CD4-positive, alpha-beta T cell treated with Interleukin-4 for 4 hours (primary cell): ENCODE measurements at regions not wholly inside any gene's neighbourhood (a gene's known extent, or its start where the extent isn't known, plus 50 kb on each side); places are given as distances from the start of the nearest gene placed in this dataset.

Experiments used
- DNase-seq: peaks from one replicate; pipeline ENCODE4 v3.0.0-alpha.2; 2020

DNA sequence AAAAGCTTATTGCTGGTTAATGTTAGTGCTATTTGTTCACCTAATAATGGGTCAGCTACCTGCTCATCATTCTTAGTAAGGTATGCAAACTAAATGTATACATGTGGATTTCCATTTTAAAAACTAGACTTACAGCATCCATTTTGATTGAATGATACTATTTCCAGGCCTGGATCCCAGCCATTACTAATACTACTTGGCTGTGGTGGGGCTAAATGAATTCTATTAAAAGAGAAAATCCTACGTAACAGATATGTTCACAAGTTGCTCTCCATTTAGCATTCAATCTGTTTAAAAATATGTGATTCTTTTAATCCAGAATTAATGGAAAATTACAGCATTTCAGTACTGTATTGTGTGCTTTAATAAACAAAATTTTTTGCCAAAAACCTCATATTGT, 169.4 kb upstream of the MIR17HG start:
- DNase-seq: no peak

DNA sequence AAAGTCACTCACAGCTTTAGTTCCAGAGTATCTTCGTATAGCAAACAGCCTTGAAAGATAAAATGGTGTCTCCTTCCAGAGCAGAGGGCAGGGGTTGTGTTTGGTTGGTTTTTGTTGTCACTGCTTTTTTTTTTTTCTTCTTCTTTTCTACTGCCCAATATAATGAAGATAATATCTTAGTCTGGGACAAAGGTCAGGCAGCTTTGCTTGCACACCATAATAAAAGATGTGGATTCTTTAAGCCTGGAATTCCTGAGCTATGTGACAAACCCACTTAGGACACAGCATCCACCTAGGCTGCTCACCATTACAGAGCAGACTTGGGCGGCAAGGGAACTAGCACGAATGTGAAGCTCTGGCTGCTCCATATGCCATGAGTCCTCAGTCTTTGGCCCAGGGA, 165.6 kb upstream of the MIR17HG start:
- DNase-seq: no peak

DNA sequence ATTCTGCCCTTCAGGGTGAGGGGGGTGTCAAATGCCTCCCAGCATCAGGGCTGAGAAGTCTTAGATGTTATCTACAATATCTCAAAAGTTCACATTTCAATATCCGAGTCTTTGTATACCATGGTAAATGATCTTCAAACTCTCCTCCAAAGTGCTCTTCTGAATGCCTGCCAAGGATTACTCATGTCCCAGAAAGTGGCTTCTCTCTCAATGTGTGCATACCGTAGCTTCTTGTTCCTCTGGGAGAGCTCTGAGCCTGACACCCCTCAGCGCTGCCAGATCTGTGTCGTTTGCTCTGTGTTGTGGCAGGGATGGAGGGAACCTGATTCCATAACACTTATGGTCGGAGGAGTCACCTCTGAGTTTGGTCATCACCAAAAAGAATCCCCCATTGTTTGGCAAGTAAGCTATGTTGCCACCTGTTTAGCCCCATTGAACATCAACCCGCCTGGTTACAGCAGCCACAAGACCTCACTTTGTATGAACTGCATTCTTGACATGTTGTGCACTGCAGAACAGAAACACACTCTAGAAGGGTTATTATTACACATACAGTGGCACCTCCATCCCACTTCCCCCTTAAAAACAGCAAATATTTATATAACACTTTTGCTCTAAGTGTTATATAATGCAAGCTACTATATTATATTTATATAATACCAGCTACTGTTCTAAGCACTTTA, 163.1 kb upstream of the MIR17HG start:
- DNase-seq: no peak

DNA sequence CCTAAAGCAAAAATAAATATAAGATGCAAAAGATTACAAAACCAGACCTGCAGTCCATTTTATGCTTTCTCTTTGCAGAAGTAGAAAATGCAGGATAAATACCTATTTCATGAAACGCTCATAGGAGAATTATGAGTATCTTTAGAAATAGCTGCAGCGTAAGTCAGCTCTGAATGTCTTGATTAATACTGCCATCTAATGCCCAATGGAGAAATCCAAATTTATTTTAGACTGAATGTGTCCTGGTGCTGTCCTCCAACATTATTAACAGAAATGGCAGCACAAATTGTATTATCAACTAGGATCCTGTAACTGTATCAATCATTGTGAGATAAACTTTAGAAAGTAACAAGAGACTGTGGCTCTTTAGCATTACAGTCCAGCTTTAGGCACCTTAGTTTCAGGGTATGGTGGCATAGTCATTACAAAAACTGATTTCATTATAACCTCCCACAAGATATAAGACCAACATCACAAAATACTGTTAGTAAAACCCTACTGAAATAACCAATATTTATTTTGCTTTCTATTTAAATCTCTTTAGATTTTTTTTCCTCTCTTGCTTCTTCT, 162.1 kb upstream of the MIR17HG start:
- DNase-seq: no peak

DNA sequence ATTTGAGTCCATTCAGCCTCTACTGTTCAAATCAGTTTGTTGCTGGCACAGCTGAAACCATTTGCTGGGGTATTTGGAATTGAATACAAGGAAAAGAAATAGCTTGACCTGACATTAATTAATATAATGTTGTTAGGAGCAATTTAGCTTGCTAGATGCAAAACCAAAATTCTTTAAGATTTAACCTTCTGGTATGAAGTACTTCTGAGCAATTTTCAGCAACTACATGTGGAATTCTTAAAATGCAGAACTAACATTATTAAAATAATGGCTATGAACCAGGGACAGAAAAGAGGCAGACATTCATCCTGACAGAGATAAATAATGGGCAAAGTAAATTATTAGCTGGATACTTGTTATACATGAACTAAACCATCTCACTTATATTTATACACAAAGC, 160.0 kb upstream of the MIR17HG start:
- no peak for DNase-seq

DNA sequence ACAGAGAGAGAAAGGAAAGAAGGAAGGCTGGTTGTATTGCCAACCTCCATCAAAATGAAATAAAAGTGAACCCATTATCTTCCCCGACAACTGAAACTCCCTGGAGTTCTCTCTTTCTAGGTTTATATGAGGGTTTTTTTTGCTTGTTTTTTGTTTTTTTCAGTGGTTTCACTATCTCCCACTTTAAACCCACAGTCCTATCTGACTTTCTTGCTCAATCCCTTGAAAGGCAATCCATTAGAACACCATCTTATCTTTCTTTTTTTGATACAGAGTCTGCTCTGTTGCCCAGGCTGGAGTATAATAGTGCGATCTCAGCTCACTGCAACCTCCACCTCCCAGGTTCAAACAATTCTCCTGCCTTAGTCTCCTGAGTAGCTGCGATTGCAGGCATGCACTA, 158.0 kb upstream of the MIR17HG start:
- no peak for DNase-seq

DNA sequence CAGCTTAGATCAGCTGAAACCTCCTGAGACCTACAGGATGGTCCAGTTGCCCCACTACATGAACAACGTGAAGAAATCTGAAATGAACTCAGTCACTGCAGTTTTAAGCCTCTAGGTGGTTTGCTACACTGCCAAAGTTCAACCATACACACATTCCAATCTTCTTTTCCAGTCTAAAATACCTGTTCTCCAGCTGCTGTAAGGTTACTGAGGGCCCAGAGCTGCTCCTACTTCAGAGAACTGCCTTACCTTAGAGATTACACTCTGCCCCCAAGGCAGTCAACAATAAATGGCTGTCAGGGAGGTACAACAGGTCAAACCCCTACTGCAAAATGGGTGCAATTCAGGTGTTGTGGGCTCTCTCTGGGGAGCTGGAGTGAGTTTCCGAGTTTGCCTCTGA, 154.1 kb upstream of the MIR17HG start:
- no peak for DNase-seq

DNA sequence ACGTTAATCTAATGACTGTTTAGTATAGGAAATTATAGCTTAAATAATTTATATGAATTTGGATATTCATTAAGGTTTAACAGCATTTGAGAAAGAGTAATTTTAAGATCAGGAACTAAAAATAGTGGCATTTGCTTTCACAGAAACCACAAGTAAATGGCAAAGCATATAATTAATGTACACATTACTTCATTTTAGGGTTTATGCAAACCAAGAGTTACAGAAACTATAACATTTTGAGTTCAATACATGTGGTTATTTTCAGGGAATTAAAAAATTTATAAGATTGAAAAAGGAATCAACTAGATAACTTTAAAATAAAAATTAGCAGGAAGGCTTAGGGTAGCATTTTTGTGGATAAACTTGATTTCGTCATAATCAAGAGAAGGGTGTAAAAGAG, 151.7 kb upstream of the MIR17HG start:
- DNase-seq: no peak

DNA sequence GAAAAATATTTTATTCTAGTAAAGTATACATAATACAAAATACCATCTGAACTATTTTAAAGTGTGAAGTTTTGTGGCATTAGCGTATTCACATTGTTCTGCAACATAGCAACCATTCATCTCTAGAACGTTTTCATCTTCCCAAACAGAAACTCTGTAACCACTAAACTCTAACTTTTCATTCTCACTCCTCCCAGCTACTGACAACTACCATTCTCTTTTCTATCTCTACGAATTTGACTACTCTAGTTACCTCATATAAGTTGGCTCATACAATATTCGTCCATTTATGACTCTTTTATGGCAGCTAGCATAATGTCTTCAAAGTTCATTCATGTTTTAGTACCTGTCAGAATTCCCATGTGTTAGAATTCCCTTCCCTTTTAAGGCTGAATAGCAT, 150.5 kb upstream of the MIR17HG start:
- DNase-seq: no peak

DNA sequence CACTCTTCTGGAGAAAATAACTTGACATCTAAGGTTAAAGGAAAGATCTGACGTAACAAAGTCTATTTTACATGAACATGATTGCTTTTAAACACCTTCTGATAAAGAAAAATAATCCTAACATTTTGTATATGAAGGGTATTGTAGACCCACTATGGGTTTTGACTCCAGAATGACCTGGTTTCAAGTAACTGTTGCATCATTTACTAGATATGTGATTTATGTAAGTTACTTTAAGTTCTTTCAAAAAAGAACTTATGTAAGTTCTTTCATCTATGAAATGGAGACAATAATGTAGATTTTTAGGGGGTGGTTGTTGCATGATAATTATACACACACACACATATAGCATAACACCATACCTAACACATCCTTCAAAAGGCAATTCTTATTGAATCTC, 147.6 kb upstream of the MIR17HG start:
- no peak for DNase-seq

DNA sequence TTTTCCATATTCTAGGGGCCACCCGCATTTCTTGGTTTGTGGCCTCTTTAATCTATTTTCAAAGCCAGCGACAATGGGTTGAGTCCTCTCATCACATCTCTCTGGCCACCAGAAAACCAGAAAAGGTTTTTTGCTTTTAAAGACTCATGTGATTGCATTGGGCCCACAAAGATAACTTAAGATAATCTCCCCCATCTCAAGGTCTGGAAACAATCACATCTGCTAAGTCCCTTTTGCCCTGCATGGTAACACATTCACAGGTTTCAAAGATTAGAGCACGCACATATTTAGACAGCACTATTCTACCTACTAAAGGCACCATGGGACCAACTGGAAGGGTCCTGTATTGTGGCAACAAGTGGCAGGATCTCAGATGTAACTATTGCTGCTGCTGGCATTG, 147.0 kb upstream of the MIR17HG start:
- no peak for DNase-seq

DNA sequence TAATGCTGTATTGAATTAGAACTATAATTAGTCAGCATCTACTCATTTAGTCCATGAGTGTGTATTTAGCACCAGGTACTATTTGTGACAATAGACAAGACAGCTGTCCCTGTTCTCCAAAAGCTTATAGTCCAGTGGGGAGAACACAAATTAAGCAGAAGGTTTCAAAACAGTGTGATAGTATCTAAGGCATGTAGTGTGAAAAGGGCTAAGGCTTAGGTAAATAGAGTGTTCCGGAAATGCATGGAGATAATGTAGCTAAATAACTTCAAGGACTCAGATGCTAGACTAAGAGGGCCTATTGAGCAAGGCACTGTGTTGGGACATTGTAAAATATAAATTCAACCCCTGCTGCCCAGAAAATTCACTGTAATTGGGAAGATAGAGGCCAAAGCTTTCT, 144.1 kb upstream of the MIR17HG start:
- DNase-seq: no peak

DNA sequence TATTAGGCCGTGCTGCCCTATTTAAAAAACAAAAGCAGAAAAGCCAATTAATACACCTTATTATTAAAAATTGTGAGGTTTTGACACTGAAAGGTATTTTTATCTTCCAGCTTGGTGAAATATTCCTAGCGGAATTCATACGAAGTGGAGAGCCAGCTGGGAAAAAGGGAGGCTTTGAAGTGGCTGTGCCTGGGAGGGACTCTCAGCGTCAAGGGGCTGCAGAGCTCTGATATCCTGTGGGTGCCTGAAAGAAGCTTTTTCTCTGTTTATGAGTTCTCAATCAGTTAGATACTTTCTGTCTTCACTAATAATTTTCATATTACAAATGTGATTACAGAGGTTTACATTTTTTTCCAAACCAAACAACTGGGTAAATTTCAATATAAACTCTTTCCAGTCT, 140.2 kb upstream of the MIR17HG start:
- DNase-seq: no peak

DNA sequence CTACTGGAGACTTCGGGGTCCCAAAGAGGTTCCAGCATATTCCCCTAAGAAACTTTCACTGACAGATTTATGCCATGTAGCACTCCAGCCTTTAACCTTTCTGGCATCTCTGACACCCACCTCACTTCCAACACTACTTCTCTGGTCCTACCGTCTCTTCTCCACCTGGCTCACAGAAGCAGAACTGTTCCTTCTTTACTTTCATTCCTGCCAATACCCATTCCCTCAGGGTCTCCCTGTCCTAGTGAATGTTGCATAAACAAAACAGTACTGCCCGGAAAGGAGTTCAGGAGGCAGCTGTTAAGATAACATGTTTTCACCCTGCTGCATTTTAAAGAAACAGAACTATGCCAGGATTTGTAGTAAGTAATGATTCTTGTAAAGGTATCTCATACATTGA, 136.0 kb upstream of the MIR17HG start:
- DNase-seq: no peak

DNA sequence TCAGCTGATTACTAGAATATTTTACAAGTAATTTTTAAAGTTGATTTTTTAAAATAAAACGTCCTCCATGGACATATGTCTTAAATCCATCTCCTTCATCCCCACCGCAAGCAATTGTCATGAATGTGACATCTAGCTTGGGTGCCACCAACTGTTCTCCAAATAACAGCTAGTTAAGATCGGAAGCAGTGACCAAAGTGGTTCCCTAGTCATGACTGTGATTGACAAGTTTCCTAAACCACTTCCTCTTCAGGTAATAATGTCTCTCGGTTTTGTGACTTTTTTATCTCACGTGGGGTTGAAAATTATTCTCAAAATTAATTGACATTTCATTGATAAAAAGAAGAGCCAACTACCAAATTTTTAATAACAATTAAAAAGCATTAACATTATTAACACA, 135.3 kb upstream of the MIR17HG start:
- DNase-seq: no peak

DNA sequence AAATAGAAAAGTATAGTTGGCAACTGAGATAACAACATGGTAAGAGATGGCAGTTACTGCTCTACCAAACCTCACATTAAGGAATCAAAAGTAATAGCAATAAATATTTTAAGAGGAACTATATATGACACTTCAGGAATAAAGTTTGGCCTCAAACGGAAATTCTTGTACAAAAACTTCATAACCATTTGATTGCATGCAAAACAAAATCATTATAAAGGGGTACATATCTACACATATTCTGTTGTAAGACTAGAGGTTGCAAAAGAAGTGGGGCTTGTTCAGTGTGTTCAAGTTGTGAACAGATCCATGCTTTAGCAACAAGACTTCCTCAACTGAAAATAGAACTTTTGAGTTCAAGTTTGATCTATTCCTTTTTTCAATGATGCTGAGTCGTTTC, 133.5 kb upstream of the MIR17HG start:
- no peak for DNase-seq

DNA sequence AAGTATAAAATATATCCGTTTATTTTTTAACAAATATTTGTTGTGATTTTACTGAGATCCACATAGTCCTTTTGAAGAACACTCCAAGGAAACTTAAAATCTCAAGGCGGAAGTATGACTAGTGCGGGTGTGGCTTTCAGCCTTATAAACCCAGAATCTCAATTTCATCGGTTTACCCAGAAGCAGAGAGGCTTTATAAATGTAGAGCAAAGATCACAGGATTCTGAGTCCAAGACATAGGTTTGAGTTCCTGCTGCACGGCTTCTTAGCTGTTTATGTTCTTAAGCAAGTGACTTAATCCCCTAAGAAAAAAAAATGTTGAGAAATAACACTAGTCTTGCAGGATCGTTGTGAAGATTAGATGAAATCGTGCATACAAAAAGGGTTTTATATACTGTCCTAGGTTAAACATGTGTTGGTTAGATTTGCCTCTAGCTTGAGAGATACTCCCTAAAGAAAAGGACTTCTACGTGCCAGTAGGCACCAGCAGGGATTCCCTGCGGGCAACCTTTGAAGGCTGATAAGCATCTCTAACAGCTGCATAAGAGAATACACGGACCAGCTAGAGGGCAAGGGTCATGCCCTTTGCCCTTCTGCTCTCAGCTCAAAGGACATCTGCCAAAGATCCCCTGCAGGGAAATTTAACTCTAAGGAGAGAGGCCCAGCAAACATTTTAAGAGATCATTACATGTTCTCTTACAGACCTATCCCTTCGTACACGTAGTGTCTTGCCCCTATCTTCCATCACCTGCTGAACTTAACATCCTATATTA, 130.4 kb upstream of the MIR17HG start:
- no peak for DNase-seq

DNA sequence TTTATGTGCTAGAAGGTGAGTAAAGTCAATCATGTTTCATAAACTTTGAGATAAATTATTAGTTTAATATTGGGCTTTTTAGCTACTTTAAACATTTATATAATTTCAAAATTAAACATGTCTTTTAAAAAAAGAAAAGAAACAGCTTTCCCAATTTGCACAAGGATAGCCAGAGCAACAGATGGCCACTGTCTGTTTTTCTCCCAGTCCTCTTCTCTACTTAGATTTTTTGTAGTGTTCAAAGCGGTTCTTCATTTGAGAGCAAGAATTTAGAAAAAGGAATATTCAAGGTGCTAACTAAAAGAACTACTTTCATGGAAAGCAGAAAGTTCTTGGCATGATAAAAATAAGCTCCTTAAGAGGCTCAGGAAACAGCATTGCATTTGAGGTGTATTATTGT, 128.3 kb upstream of the MIR17HG start:
- no peak for DNase-seq

DNA sequence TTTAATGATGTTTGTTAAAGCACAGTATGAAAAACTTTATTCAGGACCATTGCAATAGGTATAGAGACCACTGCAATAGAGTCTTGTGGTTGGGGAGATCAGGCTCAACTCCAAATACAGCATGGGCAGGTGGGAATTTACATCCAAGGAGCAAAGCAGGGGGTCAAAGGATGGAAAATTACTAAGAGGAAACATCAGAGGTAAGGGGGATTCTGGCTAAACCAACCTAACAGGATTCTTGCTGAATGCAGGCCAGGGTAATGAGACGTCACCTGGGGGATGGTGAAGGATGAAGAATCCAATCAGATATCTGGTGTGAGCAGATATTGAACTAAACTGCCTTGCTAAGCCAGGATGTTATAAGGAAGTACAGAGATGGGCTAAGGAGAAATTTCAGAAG, 126.6 kb upstream of the MIR17HG start:
- no peak for DNase-seq

DNA sequence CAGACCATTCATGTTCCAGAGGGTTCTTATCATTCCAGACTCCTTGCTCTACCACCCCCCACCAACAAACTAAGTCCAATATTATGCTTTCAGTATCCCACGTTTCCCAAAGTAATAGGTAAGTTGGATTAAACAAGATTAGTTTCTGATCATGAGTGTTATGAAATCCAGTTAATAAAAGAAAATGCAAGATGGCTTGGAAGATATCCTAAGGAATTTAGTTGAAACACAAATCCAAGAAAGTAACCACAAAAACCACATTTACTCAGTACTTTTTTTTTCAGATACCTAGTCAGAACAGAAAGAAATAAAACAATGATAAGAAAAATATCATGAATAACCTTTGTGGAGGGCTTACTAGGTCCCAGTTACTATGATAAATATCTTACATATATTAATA, 119.4 kb upstream of the MIR17HG start:
- no peak for DNase-seq

DNA sequence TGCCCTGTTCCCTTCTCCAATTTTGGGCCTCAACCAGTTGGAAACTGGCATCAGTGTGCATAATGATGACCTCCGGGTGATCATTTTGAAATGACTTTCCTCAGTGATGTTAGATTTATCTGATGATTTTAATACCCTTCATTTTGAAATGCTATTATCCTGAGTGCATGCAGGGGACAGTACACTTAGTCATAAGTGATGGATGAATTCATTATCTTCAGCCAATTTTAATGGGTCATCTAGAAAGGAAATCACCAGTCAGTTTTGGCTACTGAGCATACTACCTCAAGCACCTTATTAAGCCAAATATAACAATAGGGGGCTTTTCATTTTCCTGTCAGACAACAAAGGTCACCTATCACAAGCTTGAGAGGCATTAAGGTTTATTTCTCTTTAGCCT, 118.5 kb upstream of the MIR17HG start:
- DNase-seq: no peak

DNA sequence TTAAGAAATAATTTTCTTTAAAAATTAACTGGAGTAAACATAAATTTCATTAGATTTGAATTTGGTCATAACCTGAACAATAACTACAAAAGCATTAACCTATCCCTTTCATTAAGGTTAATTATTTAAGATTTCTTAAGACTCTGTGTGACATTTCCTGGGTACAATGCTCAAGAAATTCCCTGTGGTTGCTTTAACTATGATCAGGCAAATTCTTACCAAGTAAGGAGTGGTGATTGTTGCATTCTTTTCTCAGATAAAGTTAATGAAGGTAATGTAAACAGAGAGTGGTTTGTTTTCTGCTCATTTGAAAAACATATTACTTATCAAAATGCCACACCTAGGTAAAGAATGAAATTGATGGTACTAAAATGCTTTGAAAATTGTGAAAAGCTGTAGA, 114.8 kb upstream of the MIR17HG start:
- no peak for DNase-seq

DNA sequence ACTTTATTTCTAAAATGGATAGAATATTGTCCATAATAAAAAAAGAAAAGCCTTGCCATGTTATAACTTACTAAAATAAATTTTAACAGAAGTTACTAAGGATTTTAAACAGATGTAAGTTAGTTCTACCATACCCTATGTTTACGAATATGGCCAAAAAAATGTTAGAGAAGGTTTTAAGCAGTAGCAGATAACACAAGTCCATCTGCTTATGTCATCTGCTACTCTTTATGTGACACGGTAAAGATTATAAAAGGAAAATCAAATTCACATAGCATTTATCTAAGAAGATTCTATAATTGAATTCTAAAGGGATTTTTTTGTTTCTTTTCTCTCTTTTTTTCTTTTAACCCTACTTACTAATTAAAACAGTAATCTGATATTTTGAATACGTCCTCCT, 114.2 kb upstream of the MIR17HG start:
- DNase-seq: no peak

DNA sequence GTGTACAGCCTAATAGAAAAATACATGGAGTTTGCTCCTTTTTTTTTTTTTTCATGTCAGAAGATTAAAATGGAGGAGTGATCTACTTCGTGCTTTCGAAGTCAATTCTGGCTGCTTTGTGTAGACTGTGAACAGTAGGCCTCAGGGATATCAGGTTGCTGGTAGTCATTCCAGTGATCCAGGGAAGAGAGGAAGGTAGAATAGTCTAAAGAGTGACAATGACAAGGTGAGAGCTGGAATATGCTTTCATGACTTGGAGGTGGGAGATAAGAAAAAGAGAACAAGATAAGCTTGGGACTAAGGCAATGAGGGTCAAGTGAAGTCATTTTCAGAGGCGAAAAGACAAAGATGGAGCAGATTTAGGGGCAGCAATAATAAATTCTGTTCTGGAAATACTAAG, 111.3 kb upstream of the MIR17HG start:
- DNase-seq: no peak

DNA sequence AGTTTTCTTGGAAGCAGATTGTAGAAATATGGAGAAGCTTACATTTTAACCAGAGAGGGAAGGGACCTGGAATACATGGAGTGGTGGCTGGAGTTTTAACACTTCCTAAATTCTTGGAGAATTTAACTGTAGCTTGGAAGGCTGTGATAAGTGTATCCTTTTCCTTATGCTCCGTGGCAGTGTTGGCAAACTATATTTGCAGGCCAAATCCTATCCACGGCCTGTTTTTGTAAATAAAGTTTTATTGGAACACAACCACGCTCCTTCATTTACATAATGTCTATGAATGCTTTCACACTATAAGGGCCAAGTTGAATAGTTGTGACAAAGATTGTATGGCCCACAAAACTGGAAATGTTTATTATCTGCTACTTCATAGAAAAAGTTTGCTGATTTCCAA, 110.6 kb upstream of the MIR17HG start:
- DNase-seq: no peak
